ENCODE measurements at regions not wholly inside any gene's neighbourhood (a gene's known extent, or its start where the extent isn't known, plus 50 kb on each side); places are given as distances from the start of the nearest gene placed in this dataset.

GRCh38 chr20:19022791-19023448, 189.5 kb upstream of the SLC24A3 start (continued):
- TF ChIP-seq, protein P1, sequence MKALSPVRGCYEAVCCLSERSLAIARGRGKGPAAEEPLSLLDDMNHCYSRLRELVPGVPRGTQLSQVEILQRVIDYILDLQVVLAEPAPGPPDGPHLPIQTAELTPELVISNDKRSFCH (CRISPR knock-in tag; IDR thresholded peaks at IDR 0.05): no peak
- TF ChIP-seq, protein P1 (tag; IDR thresholded peaks at IDR 0.05): no peak
- TF ChIP-seq ATF7 (IDR thresholded peaks at IDR 0.05) (no peak), PHB (CRISPR knock-in tag; IDR thresholded peaks at IDR 0.05) (no peak), SOX6 (IDR thresholded peaks at IDR 0.05) (no peak), KLF10 (CRISPR knock-in tag; IDR thresholded peaks at IDR 0.05) (no peak)
- TF ChIP-seq, protein P2, sequence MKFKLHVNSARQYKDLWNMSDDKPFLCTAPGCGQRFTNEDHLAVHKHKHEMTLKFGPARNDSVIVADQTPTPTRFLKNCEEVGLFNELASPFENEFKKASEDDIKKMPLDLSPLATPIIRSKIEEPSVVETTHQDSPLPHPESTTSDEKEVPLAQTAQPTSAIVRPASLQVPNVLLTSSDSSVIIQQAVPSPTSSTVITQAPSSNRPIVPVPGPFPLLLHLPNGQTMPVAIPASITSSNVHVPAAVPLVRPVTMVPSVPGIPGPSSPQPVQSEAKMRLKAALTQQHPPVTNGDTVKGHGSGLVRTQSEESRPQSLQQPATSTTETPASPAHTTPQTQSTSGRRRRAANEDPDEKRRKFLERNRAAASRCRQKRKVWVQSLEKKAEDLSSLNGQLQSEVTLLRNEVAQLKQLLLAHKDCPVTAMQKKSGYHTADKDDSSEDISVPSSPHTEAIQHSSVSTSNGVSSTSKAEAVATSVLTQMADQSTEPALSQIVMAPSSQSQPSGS (CRISPR knock-in tag; IDR thresholded peaks at IDR 0.05): no peak

DNA sequence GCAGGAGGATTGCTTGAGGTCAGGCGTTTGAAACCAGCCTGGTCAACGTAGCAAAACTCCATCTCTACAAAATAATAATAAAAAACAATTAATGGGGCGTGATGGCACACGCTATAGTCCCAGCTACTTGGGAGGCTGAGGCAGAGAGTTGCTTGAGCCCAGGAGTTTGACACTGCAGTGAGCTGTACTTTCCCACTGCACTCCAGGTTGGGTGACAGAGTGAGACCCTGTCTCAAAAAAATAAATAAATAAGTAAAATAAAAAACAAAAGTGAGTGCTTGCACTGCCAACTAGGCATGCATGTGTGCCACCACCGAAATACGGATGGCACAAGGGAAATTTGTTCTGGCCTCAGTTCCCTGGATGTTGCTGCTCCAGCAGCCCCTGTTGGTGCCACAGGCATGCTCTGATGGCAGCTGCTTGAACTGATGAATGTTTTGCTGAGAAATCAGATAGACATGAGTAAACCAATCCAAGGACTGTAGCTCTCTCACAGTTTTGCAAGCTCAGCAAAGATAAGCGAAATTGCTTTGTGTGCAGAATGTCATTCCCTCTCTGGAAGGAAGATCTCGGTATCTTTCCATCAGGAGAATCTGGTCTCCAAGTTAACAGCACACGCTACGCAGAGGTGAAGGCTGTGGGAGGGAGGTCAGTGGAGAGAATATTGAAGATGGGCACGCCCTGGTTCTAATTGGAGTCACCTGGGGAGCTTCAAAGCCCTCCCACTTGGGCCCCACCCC, 188.0 kb upstream of the SLC24A3 start:
- no peaks in the 10 kb centered on the region for H3K9me3 ChIP-seq (replicated peaks; ENCODE audit: control insufficient read depth, insufficient read depth, low read depth, low read length)
- no peaks in the 10 kb centered on the region for H3K79me2 ChIP-seq (ENCODE audit: control insufficient read depth, insufficient read depth, low read length)
- WGBS (ENCODE audit: insufficient coverage, low coverage, missing lambda C conversion rate): 4% methylated on average over 9 of the region's 11 CpGs
- TF ChIP-seq MAFF (IDR thresholded peaks at IDR 0.05; ENCODE audit: low read length) (peak; percentile 79), ZNF316 (IDR thresholded peaks at IDR 0.05) (peak; percentile 86), SAP30 (IDR thresholded peaks at IDR 0.05; ENCODE audit: borderline replicate concordance, insufficient read depth, low read depth, low read length, poor library complexity, severe bottlenecking) (no peak), NBN (IDR thresholded peaks at IDR 0.05; ENCODE audit: low read depth) (no peak), MAFG (tag; conservative IDR thresholded peaks at IDR 0.05) (peak; percentile 83), BACH1 (tag; IDR thresholded peaks at IDR 0.05) (no peak), GTF2A2 (tag; IDR thresholded peaks at IDR 0.05) (no peak), JUNB (CRISPR knock-in tag; conservative IDR thresholded peaks at IDR 0.05) (no peak), MAFK (IDR thresholded peaks at IDR 0.05; ENCODE audit: low read length) (peak; percentile 84), RHOXF2B (CRISPR knock-in tag; conservative IDR thresholded peaks at IDR 0.05) (no peak), C11orf30 (IDR thresholded peaks at IDR 0.05; ENCODE audit: low read depth) (peak; percentile 78)
- POLR2A ChIA-PET: no interaction called here
- H4K20me1 ChIP-seq (replicated peaks; ENCODE audit: control insufficient read depth, insufficient read depth, low read length): no peaks in the 10 kb centered on the region
- H3K27me3 ChIP-seq (ENCODE audit: control insufficient read depth in 2 of 2, insufficient read depth in 2 of 2, low read length in 2 of 2): no peaks in the 10 kb centered on the region
- BruUV-seq (replicated peaks): no TSS peak
- H3K9me1 ChIP-seq (ENCODE audit: control insufficient read depth, insufficient read depth, low read length): no peaks in the 10 kb centered on the region
- no peak overlapping the region for H3K4me3 ChIP-seq
- CTCF ChIA-PET (ENCODE audit: low intra/inter-chr PET ratio): no interaction called here
- intact Hi-C loops (cut with micrococcal nuclease): no loop called here
- no peak for DNase-seq (ENCODE audit: extremely low read depth in 1 of 4, low spot score in 3 of 4)
- H3K27ac ChIP-seq (ENCODE audit: extremely low read depth, low read depth, low read length): no peak overlapping the region
- H2AFZ ChIP-seq (ENCODE audit: low read depth, low read length): no peak overlapping the region
- H3K9ac ChIP-seq (ENCODE audit: insufficient read depth in 1 of 2, low read depth in 2 of 2, low read length in 2 of 2): no peak overlapping the region
- H3K36me3 ChIP-seq (ENCODE audit: control insufficient read depth, insufficient read depth, low read length): no peaks in the 10 kb centered on the region
- FAIRE-seq: no peak
- no peaks in the 10 kb centered on the region for H3K4me1 ChIP-seq (replicated peaks in 1 of 2; ENCODE audit: control insufficient read depth in 2 of 2, insufficient read depth in 2 of 2, low read length in 2 of 2)
- in situ Hi-C loops (cut with MboI): no loop called here
- no peak for ATAC-seq
- no peak overlapping the region for H3K4me2 ChIP-seq (ENCODE audit: insufficient read depth, low read length)
